Astrocyte (in vitro differentiated cells and primary cell): ENCODE measurements at regions not wholly inside any gene's neighbourhood (a gene's known extent, or its start where the extent isn't known, plus 50 kb on each side); places are given as distances from the start of the nearest gene placed in this dataset.

Experiments used
- EZH2 ChIP-seq: IDR thresholded peaks from 2 replicates; pipeline ENCODE4 v1.6.1; 2012; ENCODE audit warnings: mild to moderate bottlenecking, low read length, inconsistent platforms; ENCODE audit not compliant: insufficient read depth
- TF ChIP-seq, protein P1 (sequence below): IDR thresholded peaks from 2 replicates; pipeline ENCODE4 v1.5.1; 2011; ENCODE audit warnings: low read depth, mild to moderate bottlenecking, inconsistent platforms, low read length, moderate library complexity; ENCODE audit not compliant: insufficient read depth

- TF ChIP-seq, protein P1, sequence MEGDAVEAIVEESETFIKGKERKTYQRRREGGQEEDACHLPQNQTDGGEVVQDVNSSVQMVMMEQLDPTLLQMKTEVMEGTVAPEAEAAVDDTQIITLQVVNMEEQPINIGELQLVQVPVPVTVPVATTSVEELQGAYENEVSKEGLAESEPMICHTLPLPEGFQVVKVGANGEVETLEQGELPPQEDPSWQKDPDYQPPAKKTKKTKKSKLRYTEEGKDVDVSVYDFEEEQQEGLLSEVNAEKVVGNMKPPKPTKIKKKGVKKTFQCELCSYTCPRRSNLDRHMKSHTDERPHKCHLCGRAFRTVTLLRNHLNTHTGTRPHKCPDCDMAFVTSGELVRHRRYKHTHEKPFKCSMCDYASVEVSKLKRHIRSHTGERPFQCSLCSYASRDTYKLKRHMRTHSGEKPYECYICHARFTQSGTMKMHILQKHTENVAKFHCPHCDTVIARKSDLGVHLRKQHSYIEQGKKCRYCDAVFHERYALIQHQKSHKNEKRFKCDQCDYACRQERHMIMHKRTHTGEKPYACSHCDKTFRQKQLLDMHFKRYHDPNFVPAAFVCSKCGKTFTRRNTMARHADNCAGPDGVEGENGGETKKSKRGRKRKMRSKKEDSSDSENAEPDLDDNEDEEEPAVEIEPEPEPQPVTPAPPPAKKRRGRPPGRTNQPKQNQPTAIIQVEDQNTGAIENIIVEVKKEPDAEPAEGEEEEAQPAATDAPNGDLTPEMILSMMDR = no peak
- no peak for TF ChIP-seq EZH2
Observed at GRCh38 chr15:61689067-61689466, 371.2 kb downstream of the VPS13C start.
